CD4-positive, alpha-beta T cell (primary cell): ENCODE measurements at regions not wholly inside any gene's neighbourhood (a gene's known extent, or its start where the extent isn't known, plus 50 kb on each side); places are given as distances from the start of the nearest gene placed in this dataset.

ENCODE experiments used
- ATAC-seq: fragments of 200-7000 bp; cut with Tn5 transposase; one replicate; pipeline ENCODE4 v1.10.0; 2022; ENCODE audit warnings: mild to moderate bottlenecking; ENCODE audit not compliant: poor library complexity
- CTCF ChIA-PET: fragments of 350-600 bp; sonication (Branson Sonifier 250); formaldehyde crosslinking; loops from one replicate; lab custom pipeline; 2021; ENCODE audit warnings: antibody characterized with exemption, inconsistent platforms; lab: Charles Lee
- POLR2A ChIA-PET: fragments of 350-600 bp; sonication (Branson Sonifier 250); formaldehyde crosslinking; loops from one replicate; lab custom pipeline; 2021; ENCODE audit warnings: antibody characterized with exemption, inconsistent platforms; lab: Charles Lee
- DNase-seq, 14 experiments: peaks; one replicate each; pipeline ENCODE4 v3.0.0-alpha.2; 2013 to 2020; ENCODE audit warnings: mixed read lengths in 2 of 14
- H3K27ac ChIP-seq, 2 donors: one replicate each; pipeline versions ENCODE4 v1.5.1 to v1.7.0; 2013; ENCODE audit warnings: low read length in 2 of 2, low read depth in 1 of 2, mild to moderate bottlenecking in 1 of 2
- H3K27me3 ChIP-seq, 2 experiments: 1 replicate in 1 of 2; 2 replicates in 1 of 2; pipeline versions ENCODE4 v1.6.1 to v1.7.0; 2013; ENCODE audit warnings: low read length in 2 of 2, control low read depth in 1 of 2, mild to moderate bottlenecking in 1 of 2, moderate library complexity in 1 of 2; ENCODE audit not compliant: insufficient read depth in 2 of 2, control insufficient read depth in 1 of 2
- H3K36me3 ChIP-seq: one replicate; pipeline ENCODE4 v1.6.1; 2013; ENCODE audit warnings: low read length, control low read depth; ENCODE audit not compliant: insufficient read depth
- H3K4me1 ChIP-seq: one replicate; pipeline ENCODE4 v1.6.1; 2013; ENCODE audit warnings: low read length, control low read depth; ENCODE audit not compliant: insufficient read depth
- H3K4me3 ChIP-seq: one replicate; pipeline ENCODE4 v1.5.1; 2013; ENCODE audit warnings: mild to moderate bottlenecking, low read length, moderate library complexity
- H3K9me3 ChIP-seq, 2 experiments: 1 replicate in 1 of 2; 2 replicates in 1 of 2; pipeline versions ENCODE4 v1.6.1 to v1.7.0; 2013; ENCODE audit warnings: low read length in 2 of 2, mild to moderate bottlenecking in 2 of 2, control low read depth in 1 of 2, moderate library complexity in 1 of 2; ENCODE audit not compliant: control insufficient read depth in 1 of 2, insufficient read depth in 1 of 2
- H3K27ac Mint-ChIP-seq: one replicate; pipeline ENCODE4 v1.8.0; 2020; ENCODE audit warnings: mixed read lengths
- H3K27me3 Mint-ChIP-seq: one replicate; pipeline ENCODE4 v1.8.0; 2021; ENCODE audit warnings: mixed read lengths
- H3K36me3 Mint-ChIP-seq: one replicate; pipeline ENCODE4 v1.8.0; 2021; ENCODE audit warnings: low read depth, mixed read lengths
- H3K4me1 Mint-ChIP-seq: one replicate; pipeline ENCODE4 v1.8.0; 2021; ENCODE audit warnings: low read depth, mixed read lengths
- H3K4me3 Mint-ChIP-seq: one replicate; pipeline ENCODE4 v1.8.0; 2020; ENCODE audit warnings: mild to moderate bottlenecking, mixed read lengths
- H3K9me3 Mint-ChIP-seq: one replicate; pipeline ENCODE4 v1.8.0; 2020; ENCODE audit warnings: mixed read lengths
- CTCF ChIP-seq: fragments of 200-600 bp; IDR thresholded peaks from one replicate; pipeline ENCODE4 v1.8.0; 2022; ENCODE audit warnings: antibody characterized with exemption, mild to moderate bottlenecking
- intact Hi-C, 2 experiments: fragments of 100-400 bp; cut with DNase I in 1 of 2; cut with micrococcal nuclease in 1 of 2; formaldehyde crosslinking; loops; one replicate each; pipeline versions ENCODE4 v1.15.1 to v1.9.0; 2023 to 2025; cut with DNase I, micrococcal nuclease

- POLR2A ChIA-PET: no interaction called here
- no peak overlapping the region for H3K27ac Mint-ChIP-seq
These were observed 357.1 kb downstream of the TCERG1L start for GRCh38 chr10:130954326-130954905.

GRCh38 chr10:130956251-130956650 is 355.3 kb downstream of the TCERG1L start:
- no peaks in the 10 kb centered on the region for H3K27me3 ChIP-seq
- no peaks in the 10 kb centered on the region for H3K4me1 Mint-ChIP-seq

More at GRCh38 chr10:130954326-130954905, 357.1 kb downstream of the TCERG1L start:
- no peaks in the 10 kb centered on the region for H3K36me3 ChIP-seq
- CTCF ChIA-PET: no interaction called here
- ATAC-seq (no peak), DNase-seq (no peak)
- intact Hi-C loops: no loop called here
- H3K4me3 Mint-ChIP-seq: no peak overlapping the region
- H3K27me3 ChIP-seq: no peaks in the 10 kb centered on the region
- TF ChIP-seq CTCF: no peak
- peaks cover 0 to 10% of the 10 kb centered on the region in 2 experiments for H3K9me3 ChIP-seq
- H3K27ac ChIP-seq: no peak overlapping the region
- no peaks in the 10 kb centered on the region for H3K4me1 Mint-ChIP-seq
- no peaks in the 10 kb centered on the region for H3K36me3 Mint-ChIP-seq
- H3K9me3 Mint-ChIP-seq: no peaks in the 10 kb centered on the region
- H3K4me1 ChIP-seq: no peaks in the 10 kb centered on the region
- H3K27me3 Mint-ChIP-seq: peaks cover 4% of the 10 kb centered on the region
- H3K4me3 ChIP-seq: no peak overlapping the region

GRCh38 chr10:130957423-130957822 is 354.1 kb downstream of the TCERG1L start:
- CTCF ChIA-PET: no interaction called here

More at GRCh38 chr10:130956251-130956650, 355.3 kb downstream of the TCERG1L start:
- intact Hi-C loops: no loop called here
- no peak for TF ChIP-seq CTCF
- Mint-ChIP-seq H3K27ac (no peak overlapping the region), H3K4me3 (no peak overlapping the region), H3K9me3 (no peaks in the 10 kb centered on the region), H3K36me3 (no peaks in the 10 kb centered on the region), H3K27me3 (no peaks in the 10 kb centered on the region)
- no peak for ATAC-seq
- no peaks in the 10 kb centered on the region for H3K36me3 ChIP-seq
- ChIA-PET CTCF (no interaction called here), POLR2A (no interaction called here)
- no peak for DNase-seq
- H3K9me3 ChIP-seq: no peaks in the 10 kb centered on the region
- H3K27ac ChIP-seq: no peak overlapping the region
- H3K4me3 ChIP-seq: no peak overlapping the region
- H3K4me1 ChIP-seq: no peaks in the 10 kb centered on the region

More at GRCh38 chr10:130957423-130957822, 354.1 kb downstream of the TCERG1L start:
- H3K27ac Mint-ChIP-seq: no peak overlapping the region
- peaks cover 0 to 5% of the 10 kb centered on the region in 2 experiments for H3K9me3 ChIP-seq
- no peaks in the 10 kb centered on the region for H3K9me3 Mint-ChIP-seq
- no peak for TF ChIP-seq CTCF
- no peaks in the 10 kb centered on the region for H3K27me3 Mint-ChIP-seq
- H3K36me3 ChIP-seq: no peaks in the 10 kb centered on the region
- ATAC-seq (no peak), DNase-seq (no peak)
- H3K36me3 Mint-ChIP-seq: no peaks in the 10 kb centered on the region
- intact Hi-C loops: no loop called here
- no peaks in the 10 kb centered on the region for H3K4me1 ChIP-seq
- H3K27me3 ChIP-seq: no peaks in the 10 kb centered on the region
- POLR2A ChIA-PET: no interaction called here
- H3K4me3 ChIP-seq: no peak overlapping the region
- no peaks in the 10 kb centered on the region for H3K4me1 Mint-ChIP-seq
- no peak overlapping the region for H3K27ac ChIP-seq
- no peak overlapping the region for H3K4me3 Mint-ChIP-seq
